ENCODE measurements at regions not wholly inside any gene's neighbourhood (a gene's known extent, or its start where the extent isn't known, plus 50 kb on each side); places are given as distances from the start of the nearest gene placed in this dataset.

DNA sequence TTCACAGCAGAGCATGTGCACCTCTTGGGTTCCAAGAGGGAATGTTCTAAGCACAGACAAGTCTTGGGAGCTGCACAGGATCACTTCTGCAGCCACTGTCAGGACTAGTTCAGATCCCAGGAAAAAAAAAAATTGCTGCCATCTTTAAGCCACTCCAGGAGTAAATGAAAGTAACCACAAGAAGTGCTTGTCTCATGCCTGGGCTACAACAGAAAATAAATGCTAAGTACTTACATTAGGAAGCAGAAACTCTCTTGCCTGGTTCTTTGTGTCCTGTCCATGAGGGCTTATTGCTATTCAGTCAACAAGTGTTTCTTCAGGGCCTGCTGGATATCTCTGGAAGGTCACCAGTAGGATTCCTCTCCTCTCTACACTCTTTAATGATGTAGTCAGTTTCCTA is 176.1 kb downstream of the KTN1 start:
- Mint-ChIP-seq H3K4me1 (peaks cover 6% of the 10 kb centered on the region), H3K4me3 (no peak overlapping the region), H3K27me3 (no peaks in the 10 kb centered on the region), H3K27ac (no peak overlapping the region), H3K9me3 (no peaks in the 10 kb centered on the region), H3K36me3 (ENCODE audit: low read depth) (no peaks in the 10 kb centered on the region)
- DNase-seq = no peak
- ChIA-PET CTCF (interaction anchor here (0.7 to 1.7 kb wide), 2 partner anchors 27 to 403 kb away, joined by 3 to 5 read pairs; no protein-coding TSS in a partner anchor), POLR2A (no interaction called here)

DNA sequence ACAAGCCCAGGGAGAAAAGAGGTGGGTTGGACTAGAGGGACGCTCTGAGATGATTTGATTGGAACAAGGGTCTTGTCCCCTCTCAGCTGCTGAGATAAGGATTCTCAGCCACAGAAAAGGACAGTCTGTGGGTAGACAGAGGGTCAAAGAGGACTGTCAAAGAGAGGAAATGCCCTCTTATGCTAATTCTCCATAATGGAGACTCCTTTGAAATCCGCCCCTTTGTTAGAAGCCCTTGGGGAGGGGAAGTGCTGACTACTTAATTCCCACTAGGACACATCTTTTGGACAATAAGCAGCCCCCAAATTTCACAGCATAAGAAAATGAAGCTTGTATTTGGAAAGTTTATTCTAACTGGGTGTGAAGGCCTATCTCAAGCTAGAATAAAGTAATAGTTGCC is 176.6 kb downstream of the KTN1 start:
- Mint-ChIP-seq H3K27ac (no peak overlapping the region), H3K27me3 (no peaks in the 10 kb centered on the region), H3K9me3 (no peaks in the 10 kb centered on the region), H3K36me3 (ENCODE audit: low read depth) (peaks cover under 1% of the 10 kb centered on the region), H3K4me1 (peaks cover 9% of the 10 kb centered on the region), H3K4me3 (no peak overlapping the region)
- ChIA-PET CTCF (interaction anchor here (0.7 to 1.7 kb wide), 2 partner anchors 27 to 403 kb away, joined by 3 to 5 read pairs; no protein-coding TSS in a partner anchor), POLR2A (no interaction called here)
- DNase-seq = no peak

DNA sequence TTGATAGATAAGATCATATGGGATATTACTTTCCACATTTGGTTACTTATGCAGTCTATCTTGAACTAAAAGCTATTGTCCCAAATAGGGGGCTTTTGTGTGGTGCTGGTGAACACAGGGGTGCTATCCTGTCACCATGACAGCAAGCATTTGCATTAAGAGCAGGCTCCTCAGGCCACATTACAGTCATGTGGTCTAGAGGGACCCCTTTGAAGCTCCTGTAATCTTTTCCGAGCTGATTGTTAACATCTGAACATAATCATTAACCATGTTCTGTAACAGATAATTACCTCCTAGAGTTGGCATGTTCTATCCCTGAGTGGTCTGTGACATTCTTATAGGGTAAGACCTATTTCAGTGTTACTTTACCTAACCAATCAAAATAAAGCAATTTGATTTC is 178.8 kb downstream of the KTN1 start:
- Mint-ChIP-seq H3K27ac (no peak overlapping the region), H3K4me1 (peaks cover 23% of the 10 kb centered on the region), H3K36me3 (ENCODE audit: low read depth) (peaks cover 7% of the 10 kb centered on the region), H3K27me3 (no peaks in the 10 kb centered on the region), H3K4me3 (no peak overlapping the region), H3K9me3 (no peaks in the 10 kb centered on the region)
- no peak for DNase-seq
- POLR2A ChIA-PET = interaction anchor here (1.6 kb wide), 1 partner anchor 10 kb away, joined by 3 read pairs; no protein-coding TSS in a partner anchor
- CTCF ChIA-PET = no interaction called here

DNA sequence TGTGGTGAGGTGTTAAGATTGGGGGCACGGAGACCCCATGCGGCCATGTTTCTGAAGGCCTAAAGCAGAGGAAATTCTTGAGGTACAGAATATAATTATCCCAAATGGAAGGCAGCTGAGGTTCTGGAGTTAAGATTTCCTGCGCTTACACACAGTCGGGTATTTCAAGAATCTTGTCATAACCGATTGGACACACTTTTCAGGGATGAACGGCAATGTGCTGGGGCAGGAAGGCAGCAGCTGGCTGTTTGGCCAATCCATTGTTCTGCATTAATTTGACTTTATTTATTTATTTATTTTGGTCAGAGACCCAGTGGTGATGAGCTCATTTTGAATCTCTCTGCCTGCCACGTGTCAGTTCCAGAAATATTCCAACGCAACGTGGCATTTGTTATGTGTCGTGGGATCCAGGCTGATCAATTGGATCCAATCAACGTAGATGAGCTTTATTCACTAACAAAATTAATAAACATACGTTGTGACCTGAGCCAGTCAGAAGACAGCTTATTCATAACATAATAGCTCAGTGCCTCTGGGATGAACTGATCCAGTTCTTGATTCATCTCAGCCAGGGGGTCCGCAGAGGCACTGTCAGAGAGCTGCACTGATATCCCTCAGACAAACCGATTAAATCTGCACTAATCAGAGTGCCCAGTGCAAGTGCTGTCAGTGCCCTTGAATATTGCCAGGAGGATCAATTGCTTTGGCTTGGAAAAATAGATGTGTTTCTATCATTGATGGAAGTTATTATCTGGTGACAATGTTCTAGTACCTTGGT is 181.0 kb downstream of the KTN1 start:
- peaks cover 23% of the 10 kb centered on the region for H3K4me1 Mint-ChIP-seq
- CTCF ChIA-PET = interaction anchor here (1.8 kb wide), 1 partner anchor 9 kb away, joined by 5 read pairs; no protein-coding TSS in a partner anchor

DNA sequence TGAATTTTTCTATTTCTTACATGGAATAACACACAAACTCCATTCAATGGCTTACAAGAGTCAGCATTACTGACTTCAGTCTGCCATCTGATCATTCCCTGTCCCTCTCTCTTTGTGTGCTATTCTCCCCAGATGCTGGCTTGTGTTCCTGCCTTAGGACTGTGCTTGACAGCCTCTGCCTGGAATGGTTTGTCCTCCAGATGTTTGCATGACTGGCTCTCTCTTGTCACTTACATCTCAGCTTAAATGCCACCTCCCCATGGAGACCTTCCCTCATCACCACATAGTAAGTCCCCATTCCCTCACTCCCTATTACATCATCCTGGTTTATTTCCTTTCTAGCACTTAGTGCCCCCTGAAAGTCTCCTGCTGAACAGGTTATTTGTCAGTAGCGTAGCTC is 181.6 kb downstream of the KTN1 start:
- ChIA-PET POLR2A (interaction anchor here (1.6 kb wide), 1 partner anchor 42 kb away, joined by 7 read pairs; no protein-coding TSS in a partner anchor), CTCF (interaction anchor here (1.3 to 1.8 kb wide), 2 partner anchors 8 to 29 kb away, joined by 3 to 5 read pairs; no protein-coding TSS in a partner anchor)
- no peak for DNase-seq
- peaks cover 17% of the 10 kb centered on the region for H3K36me3 Mint-ChIP-seq (ENCODE audit: low read depth)
- H3K27me3 Mint-ChIP-seq = peaks cover 2% of the 10 kb centered on the region
- H3K4me1 Mint-ChIP-seq = peaks cover 19% of the 10 kb centered on the region
- peak overlapping the region; percentile 24 for H3K27ac Mint-ChIP-seq
- H3K4me3 Mint-ChIP-seq = peak overlapping the region; percentile 59
- peaks cover 4% of the 10 kb centered on the region for H3K9me3 Mint-ChIP-seq

More for the DNA sequence above, 181.0 kb downstream of the KTN1 start:
- POLR2A ChIA-PET = no interaction called here
- Mint-ChIP-seq H3K27ac (no peak overlapping the region), H3K27me3 (peaks cover 2% of the 10 kb centered on the region), H3K4me3 (no peak overlapping the region), H3K36me3 (ENCODE audit: low read depth) (peaks cover 17% of the 10 kb centered on the region), H3K9me3 (peaks cover 4% of the 10 kb centered on the region)
- no peak for DNase-seq

DNA sequence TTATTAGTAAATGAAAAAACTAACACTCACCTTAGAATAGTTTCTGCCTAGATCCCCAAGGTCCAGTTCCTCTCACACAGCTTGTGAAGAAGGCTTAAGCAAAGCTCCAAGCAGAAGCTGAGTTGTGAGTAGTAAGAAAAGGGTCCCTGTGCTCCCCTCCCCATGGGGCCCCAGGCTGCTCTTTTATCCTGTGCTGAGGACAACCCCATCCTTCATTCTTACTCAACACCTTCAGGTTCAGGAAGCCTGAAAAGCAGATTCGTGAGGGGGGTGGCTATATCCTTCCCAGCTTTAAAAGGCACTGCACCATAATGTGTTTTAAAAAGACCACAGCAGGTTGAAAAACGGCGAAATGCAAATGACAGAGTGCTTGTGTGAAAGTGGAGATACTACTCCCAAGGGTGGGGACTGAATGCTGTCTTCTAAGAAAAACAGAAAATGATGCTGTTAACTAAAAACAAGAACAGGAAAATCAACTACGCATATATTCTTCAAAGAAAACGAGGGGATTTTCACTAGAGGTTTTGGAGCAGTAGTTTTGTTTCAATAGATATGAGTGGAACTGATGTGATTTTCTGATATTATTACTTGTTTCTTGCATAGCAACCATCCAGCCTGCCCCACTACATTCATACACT is 182.7 kb downstream of the KTN1 start:
- peak overlapping the region; percentile 85 for H3K27ac Mint-ChIP-seq
- CTCF ChIA-PET = interaction anchor here (0.6 to 1.3 kb wide), 2 partner anchors 31 to 46 kb away, joined by 3 read pairs; no protein-coding TSS in a partner anchor
- peaks cover 4% of the 10 kb centered on the region for H3K9me3 Mint-ChIP-seq
- POLR2A ChIA-PET = interaction anchor here (1.0 to 1.6 kb wide), 2 partner anchors 39 to 41 kb away, joined by 3 to 7 read pairs; no protein-coding TSS in a partner anchor
- H3K4me1 Mint-ChIP-seq = peaks cover 19% of the 10 kb centered on the region
- peak overlapping the region; percentile 59 for H3K4me3 Mint-ChIP-seq
- peak; percentile 18 for DNase-seq
- peaks cover 2% of the 10 kb centered on the region for H3K27me3 Mint-ChIP-seq
- peaks cover 17% of the 10 kb centered on the region for H3K36me3 Mint-ChIP-seq (ENCODE audit: low read depth)

DNA sequence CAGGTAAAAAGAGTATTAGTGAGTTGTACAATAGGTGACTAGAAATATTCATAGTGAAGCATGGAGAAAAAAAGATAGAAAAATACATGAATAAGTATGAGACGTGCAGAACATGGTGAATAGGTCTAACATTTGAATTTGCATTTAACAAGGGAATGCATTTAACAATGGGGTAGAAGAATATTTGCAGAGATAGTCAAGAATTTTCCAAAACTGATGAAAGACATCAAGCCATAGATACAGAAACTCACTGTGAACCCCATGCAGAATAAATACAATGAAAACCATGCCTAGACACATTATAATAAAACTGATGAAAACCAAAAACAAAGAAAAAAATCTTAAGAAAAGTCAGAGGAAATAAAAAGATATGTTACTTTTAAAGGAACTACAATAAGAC is 184.8 kb downstream of the KTN1 start:
- H3K9me3 Mint-ChIP-seq = peaks cover 4% of the 10 kb centered on the region
- peaks cover 19% of the 10 kb centered on the region for H3K4me1 Mint-ChIP-seq
- no peak overlapping the region for H3K27ac Mint-ChIP-seq
- ChIA-PET POLR2A (no interaction called here), CTCF (no interaction called here)
- peaks cover 17% of the 10 kb centered on the region for H3K36me3 Mint-ChIP-seq (ENCODE audit: low read depth)
- DNase-seq = no peak
- no peak overlapping the region for H3K4me3 Mint-ChIP-seq
- peaks cover 2% of the 10 kb centered on the region for H3K27me3 Mint-ChIP-seq

DNA sequence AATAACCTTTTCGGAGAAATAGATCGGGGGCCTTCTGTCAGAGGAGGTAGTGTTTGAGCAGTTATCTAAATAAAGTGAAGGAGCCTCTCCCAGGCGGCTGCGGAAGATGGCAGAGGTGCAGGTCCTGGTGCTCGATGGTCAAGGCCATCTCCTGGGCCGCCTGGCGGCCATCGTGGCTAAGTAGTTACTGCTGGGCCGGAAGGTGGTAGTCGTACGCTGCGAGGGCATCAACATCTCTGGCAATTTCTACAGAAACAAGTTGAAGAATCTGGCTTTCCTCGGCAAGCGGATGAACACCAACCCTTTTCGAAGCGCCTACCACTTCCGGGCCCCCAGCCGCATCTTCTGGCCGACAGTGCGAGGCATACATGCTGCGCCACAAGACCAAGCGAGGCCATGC is 186.1 kb downstream of the KTN1 start:
- Mint-ChIP-seq H3K27ac (no peak overlapping the region), H3K27me3 (peaks cover 2% of the 10 kb centered on the region), H3K9me3 (peaks cover 4% of the 10 kb centered on the region), H3K4me1 (peaks cover 19% of the 10 kb centered on the region), H3K36me3 (ENCODE audit: low read depth) (peaks cover 17% of the 10 kb centered on the region), H3K4me3 (no peak overlapping the region)
- ChIA-PET CTCF (no interaction called here), POLR2A (no interaction called here)
- no peak for DNase-seq

DNA sequence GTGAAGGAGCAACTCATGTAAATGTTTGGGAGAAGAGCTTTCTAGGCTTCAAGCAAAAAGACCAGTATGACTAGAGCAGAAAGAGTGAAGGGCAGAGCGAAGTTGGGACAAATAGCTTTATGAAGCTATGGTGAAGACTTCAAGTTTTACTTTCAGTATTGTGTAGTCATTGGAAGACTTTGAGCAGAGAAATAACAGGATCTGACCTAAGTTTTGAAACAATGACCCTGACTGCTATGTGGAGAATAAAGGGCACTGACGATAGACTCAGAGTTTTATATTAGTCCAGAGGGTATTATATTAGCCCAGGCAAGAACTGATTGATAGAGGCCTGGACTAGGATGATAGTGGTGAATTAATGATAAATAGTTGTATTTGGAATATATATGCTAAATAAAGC is 187.3 kb downstream of the KTN1 start:
- no peak overlapping the region for H3K4me3 Mint-ChIP-seq
- peaks cover 9% of the 10 kb centered on the region for H3K36me3 Mint-ChIP-seq (ENCODE audit: low read depth)
- H3K27me3 Mint-ChIP-seq = peaks cover 9% of the 10 kb centered on the region
- POLR2A ChIA-PET = no interaction called here
- H3K27ac Mint-ChIP-seq = no peak overlapping the region
- peaks cover 4% of the 10 kb centered on the region for H3K9me3 Mint-ChIP-seq
- CTCF ChIA-PET = interaction anchor here (0.7 kb wide), 1 partner anchor 696 kb away, joined by 3 read pairs; no protein-coding TSS in a partner anchor
- H3K4me1 Mint-ChIP-seq = peaks cover 9% of the 10 kb centered on the region
- DNase-seq = no peak

DNA sequence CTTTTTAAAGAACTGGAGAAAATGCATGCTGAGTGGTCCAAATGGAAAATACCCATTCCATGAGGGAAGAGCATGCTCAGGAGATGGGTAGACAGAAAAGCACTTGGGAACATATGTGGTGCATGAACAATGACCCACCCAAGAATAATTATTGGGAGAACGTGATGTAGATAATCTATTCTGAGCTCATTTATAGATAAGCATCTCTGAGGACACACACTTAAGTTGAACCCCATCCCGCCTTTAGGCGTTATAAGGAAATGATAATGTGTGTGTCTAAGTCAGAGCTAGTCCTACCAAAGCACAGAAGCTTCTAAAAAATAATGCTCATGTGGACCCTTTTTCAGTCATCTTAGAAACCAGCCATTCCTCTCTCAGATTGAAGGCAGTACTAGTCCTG is 189.9 kb downstream of the KTN1 start:
- Mint-ChIP-seq H3K36me3 (ENCODE audit: low read depth) (peaks cover 6% of the 10 kb centered on the region), H3K4me3 (no peak overlapping the region), H3K27ac (no peak overlapping the region), H3K27me3 (peaks cover 13% of the 10 kb centered on the region), H3K4me1 (no peaks in the 10 kb centered on the region), H3K9me3 (peaks cover 4% of the 10 kb centered on the region)
- no peak for DNase-seq
- ChIA-PET CTCF (interaction anchor here (1.8 kb wide), 1 partner anchor 9 kb away, joined by 5 read pairs; no protein-coding TSS in a partner anchor), POLR2A (interaction anchor here (1.0 kb wide), 1 partner anchor 37 kb away, joined by 3 read pairs; no protein-coding TSS in a partner anchor)

DNA sequence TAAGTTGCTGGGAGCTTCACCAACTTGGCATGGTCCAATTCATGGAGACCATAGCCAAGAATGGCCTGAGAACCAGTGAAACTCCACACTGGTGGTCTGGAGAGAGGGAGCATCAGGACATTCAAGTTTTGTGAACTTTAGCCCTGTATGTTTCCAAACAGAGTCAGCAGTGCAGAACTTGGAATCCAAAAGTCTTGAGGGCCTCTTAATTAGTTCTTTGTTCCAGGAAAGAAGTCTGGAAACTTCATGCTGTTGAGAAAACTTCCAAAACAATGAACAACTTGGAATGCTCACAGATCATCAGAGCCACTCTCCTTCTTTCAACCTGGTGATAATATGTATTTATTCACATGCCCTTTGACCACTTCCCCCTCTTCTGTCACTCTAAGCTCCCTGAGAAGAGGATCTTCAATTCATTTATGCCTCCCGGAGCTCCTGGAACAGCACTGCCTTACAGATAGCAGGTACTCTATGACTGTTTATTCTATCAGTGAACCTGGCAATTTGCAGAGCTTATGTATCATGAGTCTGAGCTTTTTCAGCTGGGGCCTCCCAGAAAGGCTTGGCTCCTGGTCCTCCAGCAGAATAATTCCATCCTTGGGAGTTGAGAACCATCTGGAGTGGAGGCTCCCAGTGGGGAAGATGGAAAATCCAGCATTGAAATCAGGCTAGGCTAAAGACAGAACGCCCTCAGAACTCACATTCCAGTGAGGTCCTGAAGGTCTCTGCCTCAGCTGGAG is 191.4 kb downstream of the KTN1 start:
- peaks cover 3% of the 10 kb centered on the region for H3K9me3 Mint-ChIP-seq
- H3K4me3 Mint-ChIP-seq = no peak overlapping the region
- ChIA-PET POLR2A (no interaction called here), CTCF (no interaction called here)
- H3K27ac Mint-ChIP-seq = no peak overlapping the region
- no peaks in the 10 kb centered on the region for H3K36me3 Mint-ChIP-seq (ENCODE audit: low read depth)
- H3K4me1 Mint-ChIP-seq = no peaks in the 10 kb centered on the region
- H3K27me3 Mint-ChIP-seq = peaks cover 11% of the 10 kb centered on the region
- no peak for DNase-seq

DNA sequence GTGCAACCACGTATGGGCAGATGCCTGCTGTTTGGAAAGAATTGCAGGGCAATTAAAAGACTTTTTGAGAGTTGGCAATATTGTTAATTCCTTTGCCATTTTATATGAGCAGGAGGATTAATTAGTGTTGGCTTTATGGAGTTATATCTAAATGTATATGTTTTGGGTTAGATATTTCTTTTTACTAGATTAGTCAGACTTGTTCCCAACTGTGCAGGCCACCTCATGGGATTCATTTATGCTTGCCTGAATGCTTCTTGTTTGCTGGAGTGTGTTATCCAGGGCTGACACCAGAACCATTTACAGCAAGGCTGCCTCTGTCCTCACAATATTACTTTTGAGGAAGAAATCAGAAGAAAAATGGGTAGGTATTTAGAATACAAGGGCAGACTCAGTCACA is 192.5 kb downstream of the KTN1 start:
- no peak overlapping the region for H3K27ac Mint-ChIP-seq
- H3K36me3 Mint-ChIP-seq (ENCODE audit: low read depth) = no peaks in the 10 kb centered on the region
- no peak overlapping the region for H3K4me3 Mint-ChIP-seq
- H3K4me1 Mint-ChIP-seq = no peaks in the 10 kb centered on the region
- ChIA-PET CTCF (no interaction called here), POLR2A (no interaction called here)
- no peak for DNase-seq
- H3K9me3 Mint-ChIP-seq = peaks cover 3% of the 10 kb centered on the region
- H3K27me3 Mint-ChIP-seq = peaks cover 11% of the 10 kb centered on the region

DNA sequence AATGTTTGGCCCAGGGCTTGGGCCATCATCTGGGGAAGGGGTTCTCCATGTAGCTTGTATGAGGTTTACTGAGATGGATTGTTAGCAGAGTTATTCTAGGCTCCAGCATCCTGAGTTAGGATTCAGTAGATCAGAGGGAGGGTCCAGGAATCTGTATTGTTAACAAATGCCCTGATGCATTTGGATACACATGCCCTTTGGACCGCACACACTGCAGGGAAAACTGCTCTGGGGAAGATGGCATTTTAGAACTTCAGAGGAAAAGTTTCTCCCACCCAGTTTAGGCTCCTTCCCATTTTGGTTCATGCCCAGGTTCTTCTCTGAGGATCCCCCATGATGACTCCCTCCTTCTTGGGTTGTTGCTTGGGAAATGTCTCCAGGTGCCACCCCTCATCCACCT is 193.3 kb downstream of the KTN1 start:
- ChIA-PET POLR2A (no interaction called here), CTCF (interaction anchor here (1.0 kb wide), 1 partner anchor 40 kb away, joined by 3 read pairs; no protein-coding TSS in a partner anchor)
- no peak overlapping the region for H3K4me3 Mint-ChIP-seq
- H3K36me3 Mint-ChIP-seq (ENCODE audit: low read depth) = no peaks in the 10 kb centered on the region
- DNase-seq = no peak
- H3K9me3 Mint-ChIP-seq = peaks cover 3% of the 10 kb centered on the region
- no peak overlapping the region for H3K27ac Mint-ChIP-seq
- peaks cover 11% of the 10 kb centered on the region for H3K27me3 Mint-ChIP-seq
- no peaks in the 10 kb centered on the region for H3K4me1 Mint-ChIP-seq
